ENCODE measurements at regions not wholly inside any gene's neighbourhood (a gene's known extent, or its start where the extent isn't known, plus 50 kb on each side); places are given as distances from the start of the nearest gene placed in this dataset.

DNA sequence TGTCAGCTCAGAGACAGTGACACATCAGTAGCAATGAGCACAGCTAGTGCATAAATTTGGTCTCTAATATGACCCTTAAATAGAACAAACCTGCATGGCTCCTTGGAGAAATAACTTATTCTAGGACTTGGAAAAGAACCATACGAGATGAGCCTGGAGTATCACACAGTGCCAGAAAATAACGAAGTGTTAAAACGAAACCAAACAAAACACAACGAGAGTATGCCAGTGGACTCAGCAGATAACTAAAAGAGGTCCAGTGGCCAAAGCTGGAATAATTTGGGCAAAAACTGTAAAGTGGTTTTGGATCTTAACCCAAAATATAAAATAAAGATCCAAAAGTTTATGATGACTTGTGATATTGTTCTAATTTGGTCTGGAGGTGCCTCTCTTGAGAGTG is 1599.0 kb upstream of the LRRTM1 start (continued):
- TF ChIP-seq, protein P1, sequence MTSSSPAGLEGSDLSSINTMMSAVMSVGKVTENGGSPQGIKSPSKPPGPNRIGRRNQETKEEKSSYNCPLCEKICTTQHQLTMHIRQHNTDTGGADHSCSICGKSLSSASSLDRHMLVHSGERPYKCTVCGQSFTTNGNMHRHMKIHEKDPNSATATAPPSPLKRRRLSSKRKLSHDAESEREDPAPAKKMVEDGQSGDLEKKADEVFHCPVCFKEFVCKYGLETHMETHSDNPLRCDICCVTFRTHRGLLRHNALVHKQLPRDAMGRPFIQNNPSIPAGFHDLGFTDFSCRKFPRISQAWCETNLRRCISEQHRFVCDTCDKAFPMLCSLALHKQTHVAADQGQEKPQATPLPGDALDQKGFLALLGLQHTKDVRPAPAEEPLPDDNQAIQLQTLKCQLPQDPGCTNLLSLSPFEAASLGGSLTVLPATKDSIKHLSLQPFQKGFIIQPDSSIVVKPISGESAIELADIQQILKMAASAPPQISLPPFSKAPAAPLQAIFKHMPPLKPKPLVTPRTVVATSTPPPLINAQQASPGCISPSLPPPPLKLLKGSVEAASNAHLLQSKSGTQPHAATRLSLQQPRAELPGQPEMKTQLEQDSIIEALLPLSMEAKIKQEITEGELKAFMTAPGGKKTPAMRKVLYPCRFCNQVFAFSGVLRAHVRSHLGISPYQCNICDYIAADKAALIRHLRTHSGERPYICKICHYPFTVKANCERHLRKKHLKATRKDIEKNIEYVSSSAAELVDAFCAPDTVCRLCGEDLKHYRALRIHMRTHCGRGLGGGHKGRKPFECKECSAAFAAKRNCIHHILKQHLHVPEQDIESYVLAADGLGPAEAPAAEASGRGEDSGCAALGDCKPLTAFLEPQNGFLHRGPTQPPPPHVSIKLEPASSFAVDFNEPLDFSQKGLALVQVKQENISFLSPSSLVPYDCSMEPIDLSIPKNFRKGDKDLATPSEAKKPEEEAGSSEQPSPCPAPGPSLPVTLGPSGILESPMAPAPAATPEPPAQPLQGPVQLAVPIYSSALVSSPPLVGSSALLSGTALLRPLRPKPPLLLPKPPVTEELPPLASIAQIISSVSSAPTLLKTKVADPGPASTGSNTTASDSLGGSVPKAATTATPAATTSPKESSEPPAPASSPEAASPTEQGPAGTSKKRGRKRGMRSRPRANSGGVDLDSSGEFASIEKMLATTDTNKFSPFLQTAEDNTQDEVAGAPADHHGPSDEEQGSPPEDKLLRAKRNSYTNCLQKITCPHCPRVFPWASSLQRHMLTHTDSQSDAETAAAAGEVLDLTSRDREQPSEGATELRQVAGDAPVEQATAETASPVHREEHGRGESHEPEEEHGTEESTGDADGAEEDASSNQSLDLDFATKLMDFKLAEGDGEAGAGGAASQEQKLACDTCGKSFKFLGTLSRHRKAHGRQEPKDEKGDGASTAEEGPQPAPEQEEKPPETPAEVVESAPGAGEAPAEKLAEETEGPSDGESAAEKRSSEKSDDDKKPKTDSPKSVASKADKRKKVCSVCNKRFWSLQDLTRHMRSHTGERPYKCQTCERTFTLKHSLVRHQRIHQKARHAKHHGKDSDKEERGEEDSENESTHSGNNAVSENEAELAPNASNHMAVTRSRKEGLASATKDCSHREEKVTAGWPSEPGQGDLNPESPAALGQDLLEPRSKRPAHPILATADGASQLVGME (CRISPR knock-in tag; IDR thresholded peaks at IDR 0.05) = no peak
- TF ChIP-seq ZSCAN29 (IDR thresholded peaks at IDR 0.05) (no peak), TAF1 (IDR thresholded peaks at IDR 0.05; ENCODE audit: control insufficient read depth, extremely low read depth, insufficient read depth, low read length, severe bottlenecking) (no peak), ZNF764 (CRISPR knock-in tag; IDR thresholded peaks at IDR 0.05; ENCODE audit: low read depth) (no peak), NR2F6 (CRISPR knock-in tag; IDR thresholded peaks at IDR 0.05) (no peak), ZBTB8A (IDR thresholded peaks at IDR 0.05; ENCODE audit: partially characterized antibody) (no peak), GATAD2B (IDR thresholded peaks at IDR 0.05; ENCODE audit: borderline replicate concordance) (no peak)
